ENCODE measurements at regions not wholly inside any gene's neighbourhood (a gene's known extent, or its start where the extent isn't known, plus 50 kb on each side); places are given as distances from the start of the nearest gene placed in this dataset.
A peak's percentile ranks its signal among the peaks of the same experiment; 100 is the strongest.

- no peak for DNase-seq
Measured at GRCh38 chr20:4095639-4096038, 53.0 kb upstream of the SMOX start.

- DNase-seq: peak; percentile 33 to 35
Measured at GRCh38 chr20:4091490-4092479, 56.8 kb upstream of the SMOX start.

- DNase-seq: no peak
Measured at GRCh38 chr20:4090756-4091489, 57.7 kb upstream of the SMOX start.

GRCh38 chr20:4089756-4090487, 58.7 kb upstream of the SMOX start:
- peak in 1 of 2 donors; percentile 41 for DNase-seq

- no peak for DNase-seq
Measured at GRCh38 chr20:4088766-4089165, 59.9 kb upstream of the SMOX start.

GRCh38 chr20:4087923-4088322, 60.7 kb upstream of the SMOX start:
- DNase-seq: no peak

- DNase-seq: no peak
Measured at GRCh38 chr20:4086771-4087687, 61.6 kb upstream of the SMOX start.

- DNase-seq: no peak
Measured at GRCh38 chr20:4084721-4085120, 63.9 kb upstream of the SMOX start.

- DNase-seq: no peak
Measured at GRCh38 chr20:4084096-4084495, 64.5 kb upstream of the SMOX start.

- no peak for DNase-seq
Measured at GRCh38 chr20:4083098-4083865, 65.3 kb upstream of the SMOX start.

- peak; percentile 62 to 71 for DNase-seq
Measured at GRCh38 chr20:4082406-4083097, 66.1 kb upstream of the SMOX start.

- DNase-seq: no peak
Measured at GRCh38 chr20:4081421-4081820, 66.1 kb upstream of the RNF24 start.

GRCh38 chr20:4076671-4077070, 61.3 kb upstream of the RNF24 start:
- DNase-seq: no peak

GRCh38 chr20:4076033-4076432, 60.7 kb upstream of the RNF24 start:
- no peak for DNase-seq

- DNase-seq: no peak
Measured at GRCh38 chr20:4074877-4075455, 59.6 kb upstream of the RNF24 start.

- no peak for DNase-seq
Measured at GRCh38 chr20:4073852-4074741, 58.7 kb upstream of the RNF24 start.

GRCh38 chr20:4071178-4071693, 55.9 kb upstream of the RNF24 start:
- no peak for DNase-seq

GRCh38 chr20:4070323-4071177, 55.2 kb upstream of the RNF24 start:
- DNase-seq: no peak

Data from CD4-positive, alpha-beta T cell treated with Interleukin-1 beta for 1 hour (primary cell).